ENCODE measurements at regions not wholly inside any gene's neighbourhood (a gene's known extent, or its start where the extent isn't known, plus 50 kb on each side); places are given as distances from the start of the nearest gene placed in this dataset.

DNA sequence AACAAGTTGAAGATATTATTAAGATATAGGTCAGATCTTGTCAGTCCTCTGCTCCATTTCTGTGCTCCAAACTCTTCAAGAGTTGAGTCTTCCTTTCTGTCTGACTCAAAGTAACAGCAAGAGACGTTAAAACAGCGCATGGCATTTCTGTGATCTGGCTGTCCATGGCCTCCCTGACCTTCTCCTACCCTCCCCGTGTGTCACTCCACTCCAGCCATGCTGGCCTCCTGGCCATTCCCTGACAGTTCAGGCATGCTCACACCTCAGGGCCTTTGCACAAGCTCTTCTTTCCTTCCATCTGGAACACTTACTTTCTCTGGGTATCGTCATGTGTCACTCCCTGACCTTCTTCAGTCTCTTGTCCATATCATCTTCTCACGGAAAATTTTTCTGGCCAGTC, 229.0 kb downstream of the CENPF start:
- TF ChIP-seq YY1 (IDR thresholded peaks at IDR 0.05; ENCODE audit: low read depth) (no peak), EP300 (IDR thresholded peaks at IDR 0.05; ENCODE audit: borderline replicate concordance) (no peak), TAF1 (IDR thresholded peaks at IDR 0.05; ENCODE audit: low read depth) (no peak), RAD21 (IDR thresholded peaks at IDR 0.05; ENCODE audit: low read depth) (no peak), CEBPB (IDR thresholded peaks at IDR 0.05) (no peak), FOXM1 (IDR thresholded peaks at IDR 0.05; ENCODE audit: borderline replicate concordance, low read depth) (no peak), EGR1 (IDR thresholded peaks at IDR 0.05) (no peak), ZBTB7A (IDR thresholded peaks at IDR 0.05; ENCODE audit: low read depth) (no peak), NFIC (IDR thresholded peaks at IDR 0.05) (no peak), TCF12 (IDR thresholded peaks at IDR 0.05; ENCODE audit: low read depth) (no peak), CREB1 (IDR thresholded peaks at IDR 0.05; ENCODE audit: low read depth) (no peak)
- TF ChIP-seq, protein P1, sequence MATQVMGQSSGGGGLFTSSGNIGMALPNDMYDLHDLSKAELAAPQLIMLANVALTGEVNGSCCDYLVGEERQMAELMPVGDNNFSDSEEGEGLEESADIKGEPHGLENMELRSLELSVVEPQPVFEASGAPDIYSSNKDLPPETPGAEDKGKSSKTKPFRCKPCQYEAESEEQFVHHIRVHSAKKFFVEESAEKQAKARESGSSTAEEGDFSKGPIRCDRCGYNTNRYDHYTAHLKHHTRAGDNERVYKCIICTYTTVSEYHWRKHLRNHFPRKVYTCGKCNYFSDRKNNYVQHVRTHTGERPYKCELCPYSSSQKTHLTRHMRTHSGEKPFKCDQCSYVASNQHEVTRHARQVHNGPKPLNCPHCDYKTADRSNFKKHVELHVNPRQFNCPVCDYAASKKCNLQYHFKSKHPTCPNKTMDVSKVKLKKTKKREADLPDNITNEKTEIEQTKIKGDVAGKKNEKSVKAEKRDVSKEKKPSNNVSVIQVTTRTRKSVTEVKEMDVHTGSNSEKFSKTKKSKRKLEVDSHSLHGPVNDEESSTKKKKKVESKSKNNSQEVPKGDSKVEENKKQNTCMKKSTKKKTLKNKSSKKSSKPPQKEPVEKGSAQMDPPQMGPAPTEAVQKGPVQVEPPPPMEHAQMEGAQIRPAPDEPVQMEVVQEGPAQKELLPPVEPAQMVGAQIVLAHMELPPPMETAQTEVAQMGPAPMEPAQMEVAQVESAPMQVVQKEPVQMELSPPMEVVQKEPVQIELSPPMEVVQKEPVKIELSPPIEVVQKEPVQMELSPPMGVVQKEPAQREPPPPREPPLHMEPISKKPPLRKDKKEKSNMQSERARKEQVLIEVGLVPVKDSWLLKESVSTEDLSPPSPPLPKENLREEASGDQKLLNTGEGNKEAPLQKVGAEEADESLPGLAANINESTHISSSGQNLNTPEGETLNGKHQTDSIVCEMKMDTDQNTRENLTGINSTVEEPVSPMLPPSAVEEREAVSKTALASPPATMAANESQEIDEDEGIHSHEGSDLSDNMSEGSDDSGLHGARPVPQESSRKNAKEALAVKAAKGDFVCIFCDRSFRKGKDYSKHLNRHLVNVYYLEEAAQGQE (IDR thresholded peaks at IDR 0.05; ENCODE audit: low read depth): no peak
- TF ChIP-seq, protein P2, sequence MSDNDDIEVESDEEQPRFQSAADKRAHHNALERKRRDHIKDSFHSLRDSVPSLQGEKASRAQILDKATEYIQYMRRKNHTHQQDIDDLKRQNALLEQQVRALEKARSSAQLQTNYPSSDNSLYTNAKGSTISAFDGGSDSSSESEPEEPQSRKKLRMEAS (IDR thresholded peaks at IDR 0.05): no peak

All from Ishikawa (cell line).